ENCODE measurements at regions not wholly inside any gene's neighbourhood (a gene's known extent, or its start where the extent isn't known, plus 50 kb on each side); places are given as distances from the start of the nearest gene placed in this dataset.

- DNase-seq (ENCODE audit: low spot score): no peak
- Histone ChIP-seq H3K79me2 (ENCODE audit: low read depth) (no peaks in the 10 kb centered on the region), H3K36me3 (no peaks in the 10 kb centered on the region), H3K4me2 (no peak overlapping the region), H3K27ac (no peak overlapping the region), H3K9me3 (ENCODE audit: low read depth) (no peaks in the 10 kb centered on the region), H2AFZ (replicated peaks) (no peak overlapping the region), H3K4me3 (no peak overlapping the region), H3K27me3 (no peaks in the 10 kb centered on the region), H3K4me1 (no peaks in the 10 kb centered on the region), H3F3A (ENCODE audit: low read depth) (no peaks in the 10 kb centered on the region), H4K20me1 (ENCODE audit: low read depth) (no peaks in the 10 kb centered on the region), H3K9ac (no peak overlapping the region)
- Mint-ChIP-seq H3K27ac (peak overlapping the region; percentile 72), H3K4me3 (no peak overlapping the region), H3K27me3 (ENCODE audit: insufficient read depth, low read depth) (peaks cover 5% of the 10 kb centered on the region), H3K9me3 (peaks cover 3% of the 10 kb centered on the region), H3K4me1 (peaks cover 31% of the 10 kb centered on the region), H3K36me3 (no peaks in the 10 kb centered on the region)
- TF ChIP-seq EZH2phosphoT487 (IDR thresholded peaks at IDR 0.05) (no peak), EZH2 (IDR thresholded peaks at IDR 0.05) (no peak), CTCF (IDR thresholded peaks at IDR 0.05) (no peak)
Measured at GRCh38 chr4:186789651-186790050, 66.0 kb upstream of the FAT1 start.

- Histone ChIP-seq H3F3A (ENCODE audit: low read depth) (no peaks in the 10 kb centered on the region), H3K4me2 (no peak overlapping the region), H4K20me1 (ENCODE audit: low read depth) (no peaks in the 10 kb centered on the region), H3K9me3 (ENCODE audit: low read depth) (no peaks in the 10 kb centered on the region), H3K27me3 (no peaks in the 10 kb centered on the region), H3K36me3 (no peaks in the 10 kb centered on the region), H3K27ac (no peak overlapping the region), H3K79me2 (ENCODE audit: low read depth) (no peaks in the 10 kb centered on the region), H2AFZ (replicated peaks) (no peak overlapping the region), H3K9ac (no peak overlapping the region), H3K4me1 (no peaks in the 10 kb centered on the region), H3K4me3 (no peak overlapping the region)
- peaks cover 5% of the 10 kb centered on the region for H3K27me3 Mint-ChIP-seq (ENCODE audit: insufficient read depth, low read depth)
- H3K4me1 Mint-ChIP-seq: peaks cover 31% of the 10 kb centered on the region
- no peak for TF ChIP-seq EZH2phosphoT487 (IDR thresholded peaks at IDR 0.05)
- TF ChIP-seq EZH2 (IDR thresholded peaks at IDR 0.05): no peak
- no peak for TF ChIP-seq CTCF (IDR thresholded peaks at IDR 0.05)
- H3K27ac Mint-ChIP-seq: no peak overlapping the region
- H3K36me3 Mint-ChIP-seq: no peaks in the 10 kb centered on the region
- H3K4me3 Mint-ChIP-seq: no peak overlapping the region
- no peak for DNase-seq (ENCODE audit: low spot score)
- H3K9me3 Mint-ChIP-seq: peaks cover 3% of the 10 kb centered on the region
Measured at GRCh38 chr4:186790630-186791029, 67.0 kb upstream of the FAT1 start.

GRCh38 chr4:186792728-186793366 lies 69.2 kb upstream of the FAT1 start:
- Mint-ChIP-seq H3K4me1 (peaks cover 18% of the 10 kb centered on the region), H3K36me3 (no peaks in the 10 kb centered on the region), H3K27me3 (ENCODE audit: insufficient read depth, low read depth) (no peaks in the 10 kb centered on the region), H3K9me3 (peaks cover 3% of the 10 kb centered on the region), H3K4me3 (no peak overlapping the region), H3K27ac (no peak overlapping the region)
- H3K79me2 ChIP-seq (ENCODE audit: low read depth): no peaks in the 10 kb centered on the region
- no peak for DNase-seq (ENCODE audit: low spot score)
- H3K36me3 ChIP-seq: no peaks in the 10 kb centered on the region
- no peak overlapping the region for H3K4me3 ChIP-seq
- H3K9ac ChIP-seq: no peak overlapping the region
- TF ChIP-seq EZH2 (IDR thresholded peaks at IDR 0.05) (no peak), CTCF (IDR thresholded peaks at IDR 0.05) (no peak), EZH2phosphoT487 (IDR thresholded peaks at IDR 0.05) (no peak)
- no peaks in the 10 kb centered on the region for H3K9me3 ChIP-seq (ENCODE audit: low read depth)
- no peak overlapping the region for H3K4me2 ChIP-seq
- no peak overlapping the region for H3K27ac ChIP-seq
- no peaks in the 10 kb centered on the region for H4K20me1 ChIP-seq (ENCODE audit: low read depth)
- no peaks in the 10 kb centered on the region for H3K27me3 ChIP-seq
- H2AFZ ChIP-seq (replicated peaks): no peak overlapping the region
- no peaks in the 10 kb centered on the region for H3F3A ChIP-seq (ENCODE audit: low read depth)
- H3K4me1 ChIP-seq: no peaks in the 10 kb centered on the region

Data from neural progenitor cell (in vitro differentiated cells).